ENCODE measurements at regions not wholly inside any gene's neighbourhood (a gene's known extent, or its start where the extent isn't known, plus 50 kb on each side); places are given as distances from the start of the nearest gene placed in this dataset.

DNA sequence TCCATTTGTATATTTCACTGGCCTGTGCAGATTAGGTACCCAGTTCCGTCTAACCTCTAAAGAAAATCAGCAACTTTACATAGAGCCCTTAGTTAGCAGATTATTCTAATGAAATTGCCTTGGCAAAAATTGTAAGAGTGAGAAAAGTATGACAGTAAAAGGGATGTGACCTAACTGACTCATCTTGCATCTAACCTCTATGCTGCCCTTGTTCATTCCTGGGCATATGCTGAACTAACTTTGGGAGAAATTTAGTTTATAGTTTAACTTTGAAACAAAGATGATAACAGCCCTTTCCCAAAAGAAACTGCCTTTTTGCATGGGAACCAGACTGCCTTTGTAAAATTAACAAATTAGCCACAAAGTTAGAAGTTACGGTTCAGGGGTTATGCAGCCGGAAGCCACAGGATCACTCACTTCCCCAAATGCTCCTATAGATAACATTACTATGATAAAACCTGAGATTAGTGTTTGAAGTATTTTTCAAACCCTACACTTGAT, 839.8 kb upstream of the ALCAM start:
- TF ChIP-seq, protein P1, sequence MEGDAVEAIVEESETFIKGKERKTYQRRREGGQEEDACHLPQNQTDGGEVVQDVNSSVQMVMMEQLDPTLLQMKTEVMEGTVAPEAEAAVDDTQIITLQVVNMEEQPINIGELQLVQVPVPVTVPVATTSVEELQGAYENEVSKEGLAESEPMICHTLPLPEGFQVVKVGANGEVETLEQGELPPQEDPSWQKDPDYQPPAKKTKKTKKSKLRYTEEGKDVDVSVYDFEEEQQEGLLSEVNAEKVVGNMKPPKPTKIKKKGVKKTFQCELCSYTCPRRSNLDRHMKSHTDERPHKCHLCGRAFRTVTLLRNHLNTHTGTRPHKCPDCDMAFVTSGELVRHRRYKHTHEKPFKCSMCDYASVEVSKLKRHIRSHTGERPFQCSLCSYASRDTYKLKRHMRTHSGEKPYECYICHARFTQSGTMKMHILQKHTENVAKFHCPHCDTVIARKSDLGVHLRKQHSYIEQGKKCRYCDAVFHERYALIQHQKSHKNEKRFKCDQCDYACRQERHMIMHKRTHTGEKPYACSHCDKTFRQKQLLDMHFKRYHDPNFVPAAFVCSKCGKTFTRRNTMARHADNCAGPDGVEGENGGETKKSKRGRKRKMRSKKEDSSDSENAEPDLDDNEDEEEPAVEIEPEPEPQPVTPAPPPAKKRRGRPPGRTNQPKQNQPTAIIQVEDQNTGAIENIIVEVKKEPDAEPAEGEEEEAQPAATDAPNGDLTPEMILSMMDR (IDR thresholded peaks at IDR 0.05; ENCODE audit: low read depth, low read length) = no peak
- TF ChIP-seq POLR2A (IDR thresholded peaks at IDR 0.05; ENCODE audit: extremely low read depth, insufficient read length) = no peak

All from NB4 (cell line).